Type B pancreatic cell (in vitro differentiated cells): ENCODE measurements at regions not wholly inside any gene's neighbourhood (a gene's known extent, or its start where the extent isn't known, plus 50 kb on each side); places are given as distances from the start of the nearest gene placed in this dataset.
"Not testable (repeated sequence)": the region's sequence is repeated elsewhere in the genome, so short reads cannot be mapped to it uniquely, and the experiment has no call there.

Experiments
- DNase-seq: peaks from one replicate; pipeline ENCODE4 v3.0.0; 2021; ENCODE audit warnings: mixed read lengths; ENCODE audit not compliant: unreplicated experiment; ENCODE audit errors: extremely low spot score
- H3K27ac Mint-ChIP-seq: 2 replicates; pipeline ENCODE4 v1.8.0; 2021; ENCODE audit warnings: mild to moderate bottlenecking, mixed read lengths
- H3K27me3 Mint-ChIP-seq: 2 replicates; pipeline ENCODE4 v1.8.0; 2021; ENCODE audit warnings: mixed read lengths
- H3K36me3 Mint-ChIP-seq: 2 replicates; pipeline ENCODE4 v1.8.0; 2021; ENCODE audit warnings: mixed read lengths
- H3K4me1 Mint-ChIP-seq: one replicate; pipeline ENCODE4 v1.8.0; 2021; ENCODE audit warnings: mixed read lengths; ENCODE audit not compliant: unreplicated experiment
- H3K4me3 Mint-ChIP-seq: 2 replicates; pipeline ENCODE4 v1.8.0; 2021; ENCODE audit warnings: mild to moderate bottlenecking, mixed read lengths
- H3K9me3 Mint-ChIP-seq: 2 replicates; pipeline ENCODE4 v1.8.0; 2021; ENCODE audit warnings: mixed read lengths
- TF ChIP-seq, protein P1 (sequence below): fragments of 200-600 bp; sonication (generic); conservative IDR thresholded peaks from 2 replicates; pipeline ENCODE4 v1.5.0; 2021; ENCODE audit warnings: antibody characterized with exemption, mild to moderate bottlenecking

DNA sequence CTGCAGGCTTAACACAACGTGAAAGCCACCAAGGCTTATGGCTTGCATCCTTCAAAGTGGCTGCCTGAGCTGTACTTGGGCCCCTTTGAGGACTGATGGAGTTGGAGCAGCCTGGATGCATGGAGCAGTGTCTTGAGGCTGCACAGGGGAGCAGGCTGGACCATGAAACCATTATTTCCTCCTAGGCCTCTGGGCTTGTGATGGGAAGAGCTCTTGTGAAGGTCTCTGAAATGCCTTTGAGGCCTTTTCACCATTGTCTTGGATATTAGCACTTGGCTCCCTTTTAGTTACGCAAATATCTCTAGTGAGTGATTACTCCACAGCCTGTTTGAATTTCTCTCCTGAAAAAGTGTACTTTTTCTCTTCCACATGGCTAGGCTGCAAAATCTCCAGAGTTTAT is 201.2 kb upstream of the NPY start:
- Mint-ChIP-seq H3K36me3 (no peaks in the 10 kb centered on the region), H3K4me1 (no peaks in the 10 kb centered on the region), H3K27me3 (no peaks in the 10 kb centered on the region), H3K9me3 (peaks cover 11% of the 10 kb centered on the region), H3K27ac (no peak overlapping the region), H3K4me3 (no peak overlapping the region)
- DNase-seq: no peak
- TF ChIP-seq, protein P1, sequence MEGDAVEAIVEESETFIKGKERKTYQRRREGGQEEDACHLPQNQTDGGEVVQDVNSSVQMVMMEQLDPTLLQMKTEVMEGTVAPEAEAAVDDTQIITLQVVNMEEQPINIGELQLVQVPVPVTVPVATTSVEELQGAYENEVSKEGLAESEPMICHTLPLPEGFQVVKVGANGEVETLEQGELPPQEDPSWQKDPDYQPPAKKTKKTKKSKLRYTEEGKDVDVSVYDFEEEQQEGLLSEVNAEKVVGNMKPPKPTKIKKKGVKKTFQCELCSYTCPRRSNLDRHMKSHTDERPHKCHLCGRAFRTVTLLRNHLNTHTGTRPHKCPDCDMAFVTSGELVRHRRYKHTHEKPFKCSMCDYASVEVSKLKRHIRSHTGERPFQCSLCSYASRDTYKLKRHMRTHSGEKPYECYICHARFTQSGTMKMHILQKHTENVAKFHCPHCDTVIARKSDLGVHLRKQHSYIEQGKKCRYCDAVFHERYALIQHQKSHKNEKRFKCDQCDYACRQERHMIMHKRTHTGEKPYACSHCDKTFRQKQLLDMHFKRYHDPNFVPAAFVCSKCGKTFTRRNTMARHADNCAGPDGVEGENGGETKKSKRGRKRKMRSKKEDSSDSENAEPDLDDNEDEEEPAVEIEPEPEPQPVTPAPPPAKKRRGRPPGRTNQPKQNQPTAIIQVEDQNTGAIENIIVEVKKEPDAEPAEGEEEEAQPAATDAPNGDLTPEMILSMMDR: no peak

DNA sequence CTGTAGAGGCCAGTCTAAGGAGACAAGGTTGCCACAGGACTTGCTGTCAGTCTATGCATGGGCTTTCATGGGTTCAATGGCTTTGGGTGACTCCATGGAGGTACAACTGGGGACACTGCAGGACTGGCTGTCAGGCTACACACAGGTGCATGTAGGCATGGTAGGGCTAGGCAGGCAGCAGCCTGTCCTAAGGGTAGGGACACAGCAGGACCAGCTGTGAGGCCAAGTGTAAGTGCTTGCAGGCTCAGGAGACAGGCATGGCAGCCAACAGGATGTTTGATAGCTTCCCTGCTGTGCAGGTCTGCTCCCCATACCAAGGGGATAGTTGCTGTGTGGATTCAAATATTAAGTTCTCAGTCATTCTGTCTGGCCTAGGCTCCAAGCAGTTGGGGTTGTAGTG is 181.0 kb upstream of the NPY start:
- H3K27ac Mint-ChIP-seq: no peak overlapping the region
- no peaks in the 10 kb centered on the region for H3K4me1 Mint-ChIP-seq
- H3K36me3 Mint-ChIP-seq: no peaks in the 10 kb centered on the region
- TF ChIP-seq, protein P1: no peak
- DNase-seq: no peak
- peaks cover 6% of the 10 kb centered on the region for H3K9me3 Mint-ChIP-seq
- H3K4me3 Mint-ChIP-seq: no peak overlapping the region
- H3K27me3 Mint-ChIP-seq: no peaks in the 10 kb centered on the region

DNA sequence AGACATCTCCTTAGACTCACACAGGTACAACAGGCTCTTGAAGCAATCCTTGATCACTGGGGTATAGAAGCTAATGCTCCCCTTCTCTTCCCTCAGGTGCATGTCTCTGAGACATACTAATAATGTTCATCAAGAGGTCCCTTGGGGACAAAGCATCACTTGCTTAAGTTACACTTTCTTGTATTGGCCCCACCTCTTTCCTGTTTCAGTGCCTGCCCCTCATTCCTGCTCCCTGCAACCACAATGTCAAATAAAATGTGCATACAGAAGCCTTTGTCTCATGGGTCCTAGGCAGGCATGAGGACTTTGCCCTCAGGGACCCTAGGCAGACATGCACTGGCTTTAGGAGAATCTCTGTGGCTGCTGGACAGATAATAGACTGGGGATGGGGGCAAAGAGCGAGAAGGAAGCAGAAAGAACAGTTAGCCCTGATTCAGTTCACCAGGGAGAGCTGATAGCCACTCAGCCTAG is 175.0 kb upstream of the NPY start:
- H3K27ac Mint-ChIP-seq: no peak overlapping the region
- no peaks in the 10 kb centered on the region for H3K4me1 Mint-ChIP-seq
- H3K36me3 Mint-ChIP-seq: no peaks in the 10 kb centered on the region
- TF ChIP-seq, protein P1: no peak
- peaks cover 3% of the 10 kb centered on the region for H3K27me3 Mint-ChIP-seq
- DNase-seq: no peak
- H3K4me3 Mint-ChIP-seq: no peak overlapping the region
- H3K9me3 Mint-ChIP-seq: no peaks in the 10 kb centered on the region

DNA sequence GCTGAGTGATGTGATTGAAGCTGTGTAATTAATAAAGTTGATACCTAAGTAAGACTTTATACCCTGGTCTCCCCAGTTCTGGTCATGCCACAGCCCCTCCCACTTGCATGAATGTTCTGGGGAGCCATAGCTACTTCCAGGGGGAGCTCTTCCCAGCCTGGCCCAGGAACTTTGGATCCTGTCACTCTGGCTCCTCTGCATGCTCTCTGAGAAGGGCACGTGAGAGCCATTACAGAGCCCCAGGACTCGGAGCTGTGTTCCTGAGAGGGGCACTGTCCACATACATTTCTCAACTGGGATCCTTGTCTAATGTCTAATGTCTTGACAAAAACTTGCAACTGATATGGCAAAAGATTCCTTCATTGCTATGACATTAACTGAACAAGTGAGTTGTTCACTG is 173.9 kb upstream of the NPY start:
- H3K4me1 Mint-ChIP-seq: no peaks in the 10 kb centered on the region
- H3K36me3 Mint-ChIP-seq: no peaks in the 10 kb centered on the region
- TF ChIP-seq, protein P1: no peak
- H3K9me3 Mint-ChIP-seq: no peaks in the 10 kb centered on the region
- no peak overlapping the region for H3K4me3 Mint-ChIP-seq
- DNase-seq: no peak
- peaks cover 3% of the 10 kb centered on the region for H3K27me3 Mint-ChIP-seq
- no peak overlapping the region for H3K27ac Mint-ChIP-seq

DNA sequence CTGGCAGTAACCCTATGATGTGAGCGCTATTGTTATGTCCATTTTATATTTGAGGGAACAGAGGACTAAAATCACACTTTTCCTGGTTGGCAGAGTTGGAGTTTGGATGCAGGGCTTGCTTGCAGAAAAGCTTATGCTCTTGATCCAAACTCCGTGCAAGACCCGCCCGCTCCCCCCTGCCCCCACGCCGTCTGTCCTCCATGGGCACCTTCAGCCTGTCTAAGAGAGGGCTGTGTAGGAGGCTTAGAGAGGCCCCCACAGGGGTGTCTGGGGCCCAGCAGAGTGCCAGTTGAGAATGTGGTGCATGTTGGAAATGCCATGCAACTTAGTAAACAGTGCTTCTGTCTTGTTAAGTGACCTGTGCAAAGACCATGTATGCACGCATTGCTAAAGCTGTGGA is 170.5 kb upstream of the NPY start:
- no peak overlapping the region for H3K4me3 Mint-ChIP-seq
- TF ChIP-seq, protein P1: no peak
- H3K27me3 Mint-ChIP-seq: peaks cover 8% of the 10 kb centered on the region
- no peaks in the 10 kb centered on the region for H3K4me1 Mint-ChIP-seq
- H3K27ac Mint-ChIP-seq: no peak overlapping the region
- no peak for DNase-seq
- H3K36me3 Mint-ChIP-seq: no peaks in the 10 kb centered on the region
- H3K9me3 Mint-ChIP-seq: no peaks in the 10 kb centered on the region

DNA sequence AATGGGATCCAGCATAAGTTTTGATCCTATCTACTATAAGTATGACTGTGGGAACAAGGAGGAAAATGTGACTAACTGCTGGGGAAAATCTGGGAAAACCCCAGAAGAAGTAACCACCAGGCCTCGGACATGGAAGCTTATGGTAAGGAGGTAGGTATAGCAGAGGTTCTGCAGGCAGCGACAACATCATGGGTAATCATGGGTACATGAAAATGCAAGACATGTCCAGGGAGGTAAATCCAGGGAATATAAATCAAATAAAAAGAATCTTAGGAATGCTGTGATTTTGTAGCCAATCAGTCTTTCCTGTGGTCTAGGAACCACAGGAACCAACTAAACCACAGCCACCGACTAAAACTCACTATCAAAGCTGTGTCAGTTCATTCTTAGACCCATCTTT is 168.3 kb upstream of the NPY start:
- H3K27me3 Mint-ChIP-seq: peaks cover 8% of the 10 kb centered on the region
- DNase-seq: no peak
- TF ChIP-seq, protein P1: no peak
- no peaks in the 10 kb centered on the region for H3K36me3 Mint-ChIP-seq
- H3K4me3 Mint-ChIP-seq: no peak overlapping the region
- no peak overlapping the region for H3K27ac Mint-ChIP-seq
- H3K9me3 Mint-ChIP-seq: no peaks in the 10 kb centered on the region
- no peaks in the 10 kb centered on the region for H3K4me1 Mint-ChIP-seq

DNA sequence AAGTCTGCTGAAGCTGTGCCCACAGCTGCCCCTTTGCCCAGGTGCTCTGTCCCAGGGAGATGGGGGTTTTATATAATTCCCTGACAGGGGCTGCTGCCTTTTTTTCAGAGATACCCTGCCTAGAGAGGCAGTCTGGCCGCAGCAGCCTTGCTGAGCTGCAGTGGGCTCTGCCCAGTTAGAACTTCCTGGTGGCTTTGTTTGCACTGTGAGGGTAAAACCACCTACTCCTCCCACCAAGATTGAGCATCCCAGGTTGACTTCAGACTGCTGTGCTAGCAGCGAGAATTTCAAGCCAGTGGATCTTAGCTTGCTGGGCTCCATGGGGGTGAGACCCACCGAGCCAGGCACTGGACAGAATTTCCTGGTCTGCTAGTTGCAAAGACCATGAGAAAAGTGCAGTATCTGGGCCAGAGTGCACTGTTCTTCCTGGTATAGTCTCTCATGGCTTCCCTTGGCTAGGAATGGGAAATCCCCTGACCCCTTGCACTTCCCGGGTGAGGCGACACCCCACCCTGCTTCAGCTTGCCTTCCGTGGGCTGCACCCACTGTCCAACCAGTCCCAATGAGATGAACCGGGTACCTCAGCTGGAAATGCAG is 166.0 kb upstream of the NPY start:
- not testable (repeated sequence) for DNase-seq, H3K4me3 Mint-ChIP-seq, H3K27me3 Mint-ChIP-seq, H3K36me3 Mint-ChIP-seq, H3K27ac Mint-ChIP-seq, H3K9me3 Mint-ChIP-seq, H3K4me1 Mint-ChIP-seq
